Calu3 (cell line): ENCODE measurements at regions not wholly inside any gene's neighbourhood (a gene's known extent, or its start where the extent isn't known, plus 50 kb on each side); places are given as distances from the start of the nearest gene placed in this dataset.

Experiments
- BruUV-seq: library from RNA; stranded (reverse); fragments of 400-500 nt; replicated peaks from 2 replicates; lab custom pipeline; 2021; lab: Mats Ljungman, UMichigan
- CTCF ChIA-PET: fragments of 300-600 bp; sonication (Branson Sonifier 250); formaldehyde crosslinking; loops from one replicate; lab custom pipeline; 2022; ENCODE audit warnings: antibody characterized with exemption; lab: Charles Lee
- DNase-seq: peaks from one replicate; pipeline ENCODE4 v3.0.0; 2022
- H3K27ac Mint-ChIP-seq: one replicate; pipeline ENCODE4 v1.8.0; 2022; ENCODE audit warnings: mixed read lengths; ENCODE audit not compliant: unreplicated experiment
- H3K27me3 Mint-ChIP-seq: one replicate; pipeline ENCODE4 v1.8.0; 2022; ENCODE audit warnings: mixed read lengths; ENCODE audit not compliant: unreplicated experiment
- H3K36me3 Mint-ChIP-seq: one replicate; pipeline ENCODE4 v1.8.0; 2022; ENCODE audit warnings: mild to moderate bottlenecking, moderate library complexity, mixed read lengths; ENCODE audit not compliant: insufficient read depth, unreplicated experiment
- H3K4me1 Mint-ChIP-seq: one replicate; pipeline ENCODE4 v1.8.0; 2022; ENCODE audit warnings: mild to moderate bottlenecking, low read depth, mixed read lengths; ENCODE audit not compliant: unreplicated experiment
- H3K4me3 Mint-ChIP-seq: one replicate; pipeline ENCODE4 v1.8.0; 2022; ENCODE audit warnings: mild to moderate bottlenecking, low read depth, moderate library complexity, mixed read lengths; ENCODE audit not compliant: unreplicated experiment
- H3K9me3 Mint-ChIP-seq: one replicate; pipeline ENCODE4 v1.8.0; 2022; ENCODE audit warnings: low read depth, mixed read lengths; ENCODE audit not compliant: unreplicated experiment
- CTCF ChIP-seq: fragments of 200-600 bp; IDR thresholded peaks from one replicate; pipeline ENCODE4 v1.8.0; 2022; ENCODE audit warnings: antibody characterized with exemption; ENCODE audit not compliant: unreplicated experiment
- intact Hi-C: fragments of 100-400 bp; cut with micrococcal nuclease; formaldehyde crosslinking; loops from one replicate; pipeline ENCODE4 v1.10.0; 2022; ENCODE audit not compliant: unreplicated experiment

- H3K36me3 Mint-ChIP-seq = no peaks in the 10 kb centered on the region
- H3K4me3 Mint-ChIP-seq = no peak overlapping the region
- no peak overlapping the region for H3K27ac Mint-ChIP-seq
- intact Hi-C loops = no loop called here
- DNase-seq = no peak
- no TSS peak for BruUV-seq
- TF ChIP-seq CTCF = no peak
- no peaks in the 10 kb centered on the region for H3K4me1 Mint-ChIP-seq
- peaks cover 2% of the 10 kb centered on the region for H3K9me3 Mint-ChIP-seq
- H3K27me3 Mint-ChIP-seq = peaks cover 30% of the 10 kb centered on the region
- CTCF ChIA-PET = no interaction called here
These were observed 70.3 kb upstream of the MMP2 start for GRCh38 chr16:55408661-55409060.

GRCh38 chr16:55411231-55411630 lies 67.8 kb upstream of the MMP2 start:
- no peak for TF ChIP-seq CTCF
- BruUV-seq = no TSS peak
- Mint-ChIP-seq H3K27ac (no peak overlapping the region), H3K4me3 (no peak overlapping the region), H3K4me1 (no peaks in the 10 kb centered on the region), H3K36me3 (no peaks in the 10 kb centered on the region), H3K9me3 (peaks cover 2% of the 10 kb centered on the region), H3K27me3 (peaks cover 56% of the 10 kb centered on the region)
- CTCF ChIA-PET = no interaction called here
- DNase-seq = no peak
- intact Hi-C loops = no loop called here

GRCh38 chr16:55418586-55418985 lies 60.4 kb upstream of the MMP2 start:
- no peak for DNase-seq
- H3K4me3 Mint-ChIP-seq = no peak overlapping the region
- CTCF ChIA-PET = no interaction called here
- no peak for TF ChIP-seq CTCF
- peaks cover 86% of the 10 kb centered on the region for H3K27me3 Mint-ChIP-seq
- no peaks in the 10 kb centered on the region for H3K36me3 Mint-ChIP-seq
- no peaks in the 10 kb centered on the region for H3K4me1 Mint-ChIP-seq
- intact Hi-C loops = no loop called here
- no peak overlapping the region for H3K27ac Mint-ChIP-seq
- BruUV-seq = no TSS peak
- H3K9me3 Mint-ChIP-seq = no peaks in the 10 kb centered on the region

- TF ChIP-seq CTCF = no peak
- peaks cover 78% of the 10 kb centered on the region for H3K27me3 Mint-ChIP-seq
These were observed 57.8 kb upstream of the MMP2 start for GRCh38 chr16:55421226-55421625.

More at GRCh38 chr16:55421226-55421625, 57.8 kb upstream of the MMP2 start:
- no peaks in the 10 kb centered on the region for H3K4me1 Mint-ChIP-seq
- no peak overlapping the region for H3K4me3 Mint-ChIP-seq
- BruUV-seq = no TSS peak
- H3K9me3 Mint-ChIP-seq = no peaks in the 10 kb centered on the region
- intact Hi-C loops = no loop called here
- no peak for DNase-seq
- no peak overlapping the region for H3K27ac Mint-ChIP-seq
- CTCF ChIA-PET = no interaction called here
- H3K36me3 Mint-ChIP-seq = no peaks in the 10 kb centered on the region
